Gastroesophageal sphincter (tissue), 3 donors: ENCODE measurements at regions not wholly inside any gene's neighbourhood (a gene's known extent, or its start where the extent isn't known, plus 50 kb on each side); places are given as distances from the start of the nearest gene placed in this dataset.

Experiments used
- CTCF ChIP-seq, 4 experiments: fragments of 200-600 bp in 2 of 4; fragments of 450-650 bp in 2 of 4; sonication (generic) in 1 of 4; IDR thresholded peaks; one replicate each; pipeline ENCODE4 v1.5.1; 2017 to 2019; ENCODE audit warnings: antibody characterized with exemption in 4 of 4, mild to moderate bottlenecking in 2 of 4, moderate library complexity in 2 of 4
- EP300 ChIP-seq: sonication (generic); formaldehyde crosslinking; IDR thresholded peaks from one replicate; pipeline ENCODE4 v1.6.1; 2017; ENCODE audit warnings: antibody characterized with exemption, mild to moderate bottlenecking
- POLR2A ChIP-seq, 2 donors: fragments of 450-650 bp; IDR thresholded peaks; one replicate each; pipeline ENCODE4 v1.6.1; 2017; ENCODE audit warnings: antibody characterized with exemption in 2 of 2, mild to moderate bottlenecking in 2 of 2, moderate library complexity in 1 of 2
- POLR2AphosphoS5 ChIP-seq: sonication (generic); formaldehyde crosslinking; IDR thresholded peaks from one replicate; pipeline ENCODE4 v1.6.1; 2017; ENCODE audit warnings: antibody characterized with exemption

- TF ChIP-seq CTCF (IDR thresholded peaks at IDR 0.05) (no peak), POLR2AphosphoS5 (no peak), EP300 (no peak), POLR2A (IDR thresholded peaks at IDR 0.05) (no peak)
Observed at GRCh38 chr6:112640891-112641290, 293.8 kb downstream of the RFPL4B start.
